Neural progenitor cell (in vitro differentiated cells): ENCODE measurements at regions not wholly inside any gene's neighbourhood (a gene's known extent, or its start where the extent isn't known, plus 50 kb on each side); places are given as distances from the start of the nearest gene placed in this dataset.
"Not testable (repeated sequence)": the region's sequence is repeated elsewhere in the genome, so short reads cannot be mapped to it uniquely, and the experiment has no call there.

Source experiments
- DNase-seq: peaks from one replicate; pipeline ENCODE4 v3.0.0-alpha.2; 2016; ENCODE audit warnings: low spot score
- H2AFZ ChIP-seq: fragments of 200-600 bp; sonication (generic); replicated peaks from 2 replicates; pipeline ENCODE4 v1.6.1; 2016; ENCODE audit warnings: antibody characterized with exemption
- H3F3A ChIP-seq: fragments of 200-600 bp; sonication (generic); 2 replicates; pipeline ENCODE4 v1.6.1; 2016; ENCODE audit warnings: antibody characterized with exemption, low read depth
- H3K27ac ChIP-seq: fragments of 200-600 bp; sonication (generic); 2 replicates; pipeline ENCODE4 v1.5.1; 2016; ENCODE audit warnings: mild to moderate bottlenecking
- H3K27me3 ChIP-seq: fragments of 200-600 bp; sonication (generic); 2 replicates; pipeline ENCODE4 v1.6.1; 2016; ENCODE audit warnings: mild to moderate bottlenecking, moderate library complexity
- H3K36me3 ChIP-seq: fragments of 200-600 bp; sonication (generic); 2 replicates; pipeline ENCODE4 v1.5.1; 2016
- H3K4me1 ChIP-seq: fragments of 200-600 bp; sonication (generic); 2 replicates; pipeline ENCODE4 v1.6.1; 2016; ENCODE audit warnings: mixed run types
- H3K4me2 ChIP-seq: fragments of 200-600 bp; sonication (generic); 2 replicates; pipeline ENCODE4 v1.6.1; 2016
- H3K4me3 ChIP-seq: fragments of 200-600 bp; sonication (generic); 2 replicates; pipeline ENCODE4 v1.5.1; 2016
- H3K79me2 ChIP-seq: fragments of 200-600 bp; sonication (generic); 2 replicates; pipeline ENCODE4 v1.6.1; 2016; ENCODE audit warnings: low read depth
- H3K9ac ChIP-seq: fragments of 200-600 bp; sonication (generic); 2 replicates; pipeline ENCODE4 v1.6.1; 2016
- H3K9me3 ChIP-seq: fragments of 200-600 bp; sonication (generic); 2 replicates; pipeline ENCODE4 v1.5.1; 2016; ENCODE audit warnings: low read depth
- H4K20me1 ChIP-seq: fragments of 200-600 bp; sonication (generic); 2 replicates; pipeline ENCODE4 v1.6.1; 2016; ENCODE audit warnings: low read depth
- H3K27ac Mint-ChIP-seq: 3 replicates; pipeline ENCODE4 v1.8.0; 2021; ENCODE audit warnings: mixed read lengths
- H3K27me3 Mint-ChIP-seq: 2 replicates; pipeline ENCODE4 v1.8.0; 2022; ENCODE audit warnings: low read depth, mild to moderate bottlenecking, inconsistent platforms, moderate library complexity, mixed read lengths; ENCODE audit not compliant: insufficient read depth
- H3K36me3 Mint-ChIP-seq: 3 replicates; pipeline ENCODE4 v1.8.0; 2021; ENCODE audit warnings: mixed read lengths
- H3K4me1 Mint-ChIP-seq: 3 replicates; pipeline ENCODE4 v1.8.0; 2021; ENCODE audit warnings: mixed read lengths
- H3K4me3 Mint-ChIP-seq: 3 replicates; pipeline ENCODE4 v1.8.0; 2021; ENCODE audit warnings: mild to moderate bottlenecking, moderate library complexity, mixed read lengths
- H3K9me3 Mint-ChIP-seq: 3 replicates; pipeline ENCODE4 v1.8.0; 2020; ENCODE audit warnings: mixed read lengths
- EZH2 ChIP-seq: fragments of 200-600 bp; sonication (generic); IDR thresholded peaks from 2 replicates; pipeline ENCODE4 v1.6.1; 2017; ENCODE audit warnings: antibody characterized with exemption, mild to moderate bottlenecking, moderate library complexity
- EZH2phosphoT487 ChIP-seq: fragments of 200-600 bp; sonication (generic); IDR thresholded peaks from 2 replicates; pipeline ENCODE4 v1.6.1; 2017; ENCODE audit warnings: antibody characterized with exemption
- TF ChIP-seq, protein P1 (sequence below): fragments of 200-600 bp; sonication (generic); IDR thresholded peaks from 2 replicates; pipeline ENCODE4 v1.5.1; 2017; ENCODE audit warnings: antibody characterized with exemption, mild to moderate bottlenecking

DNA sequence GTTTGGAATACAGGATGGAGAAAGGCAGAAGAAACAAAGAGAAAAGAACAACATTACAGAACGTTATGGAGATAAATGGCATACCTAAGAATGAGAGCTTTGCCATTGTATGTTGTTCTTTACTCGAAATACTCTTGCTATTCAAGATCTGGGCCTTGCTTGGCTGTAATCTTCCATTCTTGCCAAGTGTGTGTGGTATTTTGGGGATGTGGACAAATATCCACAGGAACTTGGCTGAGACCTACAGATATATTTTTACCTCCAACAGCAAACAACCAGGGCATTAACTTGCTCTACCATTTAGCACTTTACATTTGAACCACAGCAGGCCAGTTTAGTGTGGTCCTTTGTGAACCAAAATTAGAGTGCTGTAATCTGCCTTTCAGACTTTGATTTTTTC is 76.3 kb downstream of the DKK1 start:
- H3K4me1 Mint-ChIP-seq, result peaks cover 4% of the 10 kb centered on the region
- no peak overlapping the region for H3K27ac Mint-ChIP-seq
- Histone ChIP-seq H3F3A (no peaks in the 10 kb centered on the region), H4K20me1 (no peaks in the 10 kb centered on the region), H3K4me2 (no peak overlapping the region), H3K9ac (no peak overlapping the region), H3K9me3 (no peaks in the 10 kb centered on the region), H3K27me3 (no peaks in the 10 kb centered on the region), H3K36me3 (no peaks in the 10 kb centered on the region), H3K4me3 (no peak overlapping the region), H2AFZ (no peak overlapping the region), H3K4me1 (peaks cover 4% of the 10 kb centered on the region), H3K27ac (no peak overlapping the region), H3K79me2 (no peaks in the 10 kb centered on the region)
- DNase-seq, result no peak
- H3K27me3 Mint-ChIP-seq, result no peaks in the 10 kb centered on the region
- H3K9me3 Mint-ChIP-seq, result no peaks in the 10 kb centered on the region
- TF ChIP-seq, protein P1, sequence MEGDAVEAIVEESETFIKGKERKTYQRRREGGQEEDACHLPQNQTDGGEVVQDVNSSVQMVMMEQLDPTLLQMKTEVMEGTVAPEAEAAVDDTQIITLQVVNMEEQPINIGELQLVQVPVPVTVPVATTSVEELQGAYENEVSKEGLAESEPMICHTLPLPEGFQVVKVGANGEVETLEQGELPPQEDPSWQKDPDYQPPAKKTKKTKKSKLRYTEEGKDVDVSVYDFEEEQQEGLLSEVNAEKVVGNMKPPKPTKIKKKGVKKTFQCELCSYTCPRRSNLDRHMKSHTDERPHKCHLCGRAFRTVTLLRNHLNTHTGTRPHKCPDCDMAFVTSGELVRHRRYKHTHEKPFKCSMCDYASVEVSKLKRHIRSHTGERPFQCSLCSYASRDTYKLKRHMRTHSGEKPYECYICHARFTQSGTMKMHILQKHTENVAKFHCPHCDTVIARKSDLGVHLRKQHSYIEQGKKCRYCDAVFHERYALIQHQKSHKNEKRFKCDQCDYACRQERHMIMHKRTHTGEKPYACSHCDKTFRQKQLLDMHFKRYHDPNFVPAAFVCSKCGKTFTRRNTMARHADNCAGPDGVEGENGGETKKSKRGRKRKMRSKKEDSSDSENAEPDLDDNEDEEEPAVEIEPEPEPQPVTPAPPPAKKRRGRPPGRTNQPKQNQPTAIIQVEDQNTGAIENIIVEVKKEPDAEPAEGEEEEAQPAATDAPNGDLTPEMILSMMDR, result no peak
- no peak for TF ChIP-seq EZH2phosphoT487
- no peak for TF ChIP-seq EZH2
- H3K36me3 Mint-ChIP-seq, result no peaks in the 10 kb centered on the region
- H3K4me3 Mint-ChIP-seq, result no peak overlapping the region

DNA sequence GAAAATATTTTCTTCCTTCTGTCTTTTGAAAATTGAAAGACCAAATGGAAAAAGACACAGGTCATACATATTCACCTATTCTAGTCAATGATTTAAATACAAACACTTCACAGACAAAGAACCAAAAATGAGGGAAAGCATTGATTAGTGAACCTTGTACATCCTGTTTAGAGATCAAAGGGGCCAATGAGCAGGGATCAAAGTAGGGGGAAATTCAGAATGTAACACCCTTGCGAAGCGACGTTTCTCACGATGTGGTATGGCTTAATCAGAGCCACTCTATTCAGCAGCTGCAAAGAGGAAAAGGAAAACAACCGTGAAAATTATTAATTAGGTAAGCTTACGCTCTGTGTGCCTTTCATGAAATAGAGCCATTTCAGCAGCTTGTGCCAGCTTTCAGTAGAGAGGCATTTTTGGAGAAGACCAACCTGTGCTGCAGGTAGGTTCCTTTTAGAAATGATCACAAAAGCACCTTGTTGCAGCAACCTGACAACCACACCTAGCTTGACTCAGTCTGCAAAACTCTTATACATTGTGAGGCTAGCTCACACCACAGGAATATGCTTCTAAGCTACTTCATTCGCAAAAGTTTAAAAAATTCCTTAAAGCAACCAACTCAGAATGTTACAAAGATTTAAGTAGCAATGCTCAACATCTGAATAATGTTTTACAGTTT is 78.0 kb downstream of the DKK1 start:
- no peak for DNase-seq
- H3K79me2 ChIP-seq, result no peaks in the 10 kb centered on the region

DNA sequence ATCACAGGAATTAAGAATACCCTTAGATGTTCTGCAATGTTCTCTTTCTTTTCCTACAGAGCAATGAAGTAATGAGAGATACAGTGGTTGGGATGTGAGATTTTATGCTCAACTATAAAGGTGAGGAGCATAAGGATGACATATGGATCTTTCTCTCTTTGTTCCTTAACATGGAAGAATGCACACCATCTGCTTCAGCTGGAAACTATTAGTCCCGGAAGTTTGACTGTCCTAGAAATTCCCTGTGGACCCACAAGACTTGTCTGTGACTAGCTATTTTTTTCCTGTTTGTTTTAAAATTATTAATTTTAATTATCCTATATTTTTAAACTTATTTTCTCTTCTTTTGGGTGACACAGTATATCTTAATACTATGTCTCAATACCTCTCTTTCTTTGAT is 80.2 kb downstream of the DKK1 start:
- Histone ChIP-seq H3K9ac (no peak overlapping the region), H3K27ac (no peak overlapping the region), H3K36me3 (no peaks in the 10 kb centered on the region), H3F3A (no peaks in the 10 kb centered on the region), H2AFZ (no peak overlapping the region), H3K4me1 (peaks cover 4% of the 10 kb centered on the region), H3K9me3 (no peaks in the 10 kb centered on the region), H3K79me2 (no peaks in the 10 kb centered on the region), H3K27me3 (no peaks in the 10 kb centered on the region), H3K4me3 (no peak overlapping the region), H3K4me2 (no peak overlapping the region), H4K20me1 (no peaks in the 10 kb centered on the region)
- no peaks in the 10 kb centered on the region for H3K36me3 Mint-ChIP-seq
- peaks cover 4% of the 10 kb centered on the region for H3K4me1 Mint-ChIP-seq
- DNase-seq, result no peak
- no peak for TF ChIP-seq EZH2phosphoT487
- H3K4me3 Mint-ChIP-seq, result no peak overlapping the region
- H3K27ac Mint-ChIP-seq, result no peak overlapping the region
- H3K9me3 Mint-ChIP-seq, result no peaks in the 10 kb centered on the region
- peaks cover 2% of the 10 kb centered on the region for H3K27me3 Mint-ChIP-seq

More for the DNA sequence above, 78.0 kb downstream of the DKK1 start:
- peaks cover 4% of the 10 kb centered on the region for H3K4me1 Mint-ChIP-seq
- TF ChIP-seq EZH2 (no peak), EZH2phosphoT487 (no peak)
- TF ChIP-seq, protein P1, result no peak
- Histone ChIP-seq H3K4me1 (peaks cover 4% of the 10 kb centered on the region), H3K9me3 (no peaks in the 10 kb centered on the region), H2AFZ (no peak overlapping the region), H3K9ac (no peak overlapping the region), H3K4me3 (no peak overlapping the region), H4K20me1 (no peaks in the 10 kb centered on the region), H3K36me3 (no peaks in the 10 kb centered on the region), H3F3A (no peaks in the 10 kb centered on the region), H3K27me3 (no peaks in the 10 kb centered on the region), H3K27ac (no peak overlapping the region), H3K4me2 (no peak overlapping the region)
- H3K27me3 Mint-ChIP-seq, result no peaks in the 10 kb centered on the region
- no peaks in the 10 kb centered on the region for H3K9me3 Mint-ChIP-seq
- no peaks in the 10 kb centered on the region for H3K36me3 Mint-ChIP-seq
- no peak overlapping the region for H3K27ac Mint-ChIP-seq
- no peak overlapping the region for H3K4me3 Mint-ChIP-seq

DNA sequence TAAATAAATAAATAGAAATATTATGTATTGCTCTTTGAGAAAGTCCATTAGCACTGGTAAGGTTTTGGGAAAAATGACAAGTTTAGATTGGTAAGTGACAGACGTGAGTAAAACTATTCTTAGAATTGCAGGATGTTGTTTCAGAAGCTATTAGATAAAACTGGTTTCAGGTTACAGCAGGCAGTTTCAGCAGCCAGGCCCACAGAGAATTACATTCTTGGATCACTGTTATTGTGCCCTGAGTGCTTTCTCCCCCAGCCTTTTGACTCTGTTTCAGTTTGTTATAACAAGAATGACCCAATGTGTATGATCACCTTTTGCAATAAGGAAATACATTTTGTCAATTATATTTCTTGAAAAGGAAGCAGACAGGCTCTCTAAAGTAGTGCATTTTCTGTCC is 86.5 kb downstream of the DKK1 start:
- Mint-ChIP-seq H3K27ac (no peak overlapping the region), H3K27me3 (peaks cover 2% of the 10 kb centered on the region), H3K9me3 (peaks cover 16% of the 10 kb centered on the region), H3K36me3 (peaks cover 2% of the 10 kb centered on the region), H3K4me3 (no peak overlapping the region), H3K4me1 (no peaks in the 10 kb centered on the region)
- Histone ChIP-seq H3K4me3 (no peak overlapping the region), H3K9me3 (peaks cover 4% of the 10 kb centered on the region), H4K20me1 (no peaks in the 10 kb centered on the region), H3K27ac (no peak overlapping the region), H3F3A (no peaks in the 10 kb centered on the region), H3K4me2 (no peak overlapping the region), H3K79me2 (no peaks in the 10 kb centered on the region), H3K4me1 (no peaks in the 10 kb centered on the region), H3K9ac (no peak overlapping the region), H3K27me3 (no peaks in the 10 kb centered on the region), H2AFZ (no peak overlapping the region), H3K36me3 (no peaks in the 10 kb centered on the region)
- TF ChIP-seq EZH2 (no peak), EZH2phosphoT487 (no peak)
- TF ChIP-seq, protein P1, result no peak
- DNase-seq, result no peak

DNA sequence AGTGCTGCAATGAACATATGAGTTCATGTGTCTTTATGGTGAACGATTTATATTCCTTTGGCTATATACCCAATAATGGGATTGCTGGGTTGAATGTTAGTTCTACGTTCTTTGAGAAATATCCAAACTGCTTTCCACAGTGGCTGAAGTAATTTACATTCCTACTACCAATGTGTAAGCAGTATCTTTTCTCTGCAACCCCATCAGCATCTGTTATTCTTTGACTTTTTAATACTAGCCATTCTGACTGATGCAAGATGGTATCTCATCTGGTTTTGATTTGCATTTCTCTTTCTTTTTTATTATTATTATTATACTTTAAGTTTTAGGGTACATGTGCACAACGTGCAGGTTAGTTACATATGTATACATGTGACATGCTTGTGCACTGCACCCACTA is 89.7 kb downstream of the DKK1 start:
- H3F3A ChIP-seq, H3K27me3 Mint-ChIP-seq, H3K9me3 ChIP-seq: not testable (repeated sequence)

More for the DNA sequence above, 89.7 kb downstream of the DKK1 start:
- not testable (repeated sequence) for H3K27ac Mint-ChIP-seq, H2AFZ ChIP-seq, H4K20me1 ChIP-seq, H3K27me3 ChIP-seq, H3K4me3 ChIP-seq, DNase-seq, H3K4me3 Mint-ChIP-seq, H3K27ac ChIP-seq, H3K36me3 ChIP-seq, H3K36me3 Mint-ChIP-seq, H3K9ac ChIP-seq, H3K4me2 ChIP-seq, H3K79me2 ChIP-seq, H3K4me1 ChIP-seq, H3K4me1 Mint-ChIP-seq
- peaks cover 16% of the 10 kb centered on the region for H3K9me3 Mint-ChIP-seq
